ENCODE measurements at regions not wholly inside any gene's neighbourhood (a gene's known extent, or its start where the extent isn't known, plus 50 kb on each side); places are given as distances from the start of the nearest gene placed in this dataset.

DNA sequence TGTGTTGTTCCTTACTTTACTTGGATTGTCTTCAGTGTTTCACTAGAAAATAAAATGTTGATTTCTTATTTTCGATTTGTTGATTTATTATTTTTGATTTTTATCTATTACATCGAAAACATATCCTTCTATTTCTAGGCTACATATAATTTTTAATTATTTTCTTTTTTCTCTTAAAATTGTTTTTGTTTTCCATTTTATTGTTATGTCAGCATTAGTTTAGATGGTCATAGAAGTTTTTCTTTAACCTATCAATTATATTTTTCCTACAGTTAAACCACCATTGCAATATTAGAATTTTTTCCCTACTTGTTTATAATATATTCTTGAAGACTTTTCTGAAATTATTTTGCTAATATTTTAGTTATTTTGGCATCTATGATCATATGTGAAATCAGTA is 1685.1 kb downstream of the RPA4 start:
- TF ChIP-seq JUN (IDR thresholded peaks at IDR 0.05; ENCODE audit: borderline replicate concordance, insufficient read depth, insufficient read length, low read depth), result no peak
- no peak for TF ChIP-seq POLR2A (IDR thresholded peaks at IDR 0.05; ENCODE audit: low read depth, low read length)
- no peak for TF ChIP-seq EZH2 (IDR thresholded peaks at IDR 0.05; ENCODE audit: borderline replicate concordance, low read depth, low read length, severe bottlenecking)
- no peak for TF ChIP-seq MYC (IDR thresholded peaks at IDR 0.05; ENCODE audit: low read depth, low read length)
- TF ChIP-seq, protein P1, sequence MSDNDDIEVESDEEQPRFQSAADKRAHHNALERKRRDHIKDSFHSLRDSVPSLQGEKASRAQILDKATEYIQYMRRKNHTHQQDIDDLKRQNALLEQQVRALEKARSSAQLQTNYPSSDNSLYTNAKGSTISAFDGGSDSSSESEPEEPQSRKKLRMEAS (IDR thresholded peaks at IDR 0.05; ENCODE audit: insufficient read depth, insufficient read length), result no peak
- TF ChIP-seq POLR2AphosphoS5 (IDR thresholded peaks at IDR 0.05; ENCODE audit: insufficient read depth, low read depth, low read length), result no peak
- TF ChIP-seq FOS (IDR thresholded peaks at IDR 0.05; ENCODE audit: borderline replicate concordance, insufficient read depth, low read length), result no peak
- no peak for TF ChIP-seq GATA2 (IDR thresholded peaks at IDR 0.05; ENCODE audit: insufficient read depth, insufficient read length, low read depth, low read length)
- TF ChIP-seq, protein P2, sequence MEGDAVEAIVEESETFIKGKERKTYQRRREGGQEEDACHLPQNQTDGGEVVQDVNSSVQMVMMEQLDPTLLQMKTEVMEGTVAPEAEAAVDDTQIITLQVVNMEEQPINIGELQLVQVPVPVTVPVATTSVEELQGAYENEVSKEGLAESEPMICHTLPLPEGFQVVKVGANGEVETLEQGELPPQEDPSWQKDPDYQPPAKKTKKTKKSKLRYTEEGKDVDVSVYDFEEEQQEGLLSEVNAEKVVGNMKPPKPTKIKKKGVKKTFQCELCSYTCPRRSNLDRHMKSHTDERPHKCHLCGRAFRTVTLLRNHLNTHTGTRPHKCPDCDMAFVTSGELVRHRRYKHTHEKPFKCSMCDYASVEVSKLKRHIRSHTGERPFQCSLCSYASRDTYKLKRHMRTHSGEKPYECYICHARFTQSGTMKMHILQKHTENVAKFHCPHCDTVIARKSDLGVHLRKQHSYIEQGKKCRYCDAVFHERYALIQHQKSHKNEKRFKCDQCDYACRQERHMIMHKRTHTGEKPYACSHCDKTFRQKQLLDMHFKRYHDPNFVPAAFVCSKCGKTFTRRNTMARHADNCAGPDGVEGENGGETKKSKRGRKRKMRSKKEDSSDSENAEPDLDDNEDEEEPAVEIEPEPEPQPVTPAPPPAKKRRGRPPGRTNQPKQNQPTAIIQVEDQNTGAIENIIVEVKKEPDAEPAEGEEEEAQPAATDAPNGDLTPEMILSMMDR (IDR thresholded peaks at IDR 0.05; ENCODE audit: extremely low read depth in 1 of 2, insufficient read depth in 1 of 2, low read depth in 1 of 2, low read length in 2 of 2), result no peak
- FAIRE-seq, result no peak
- intact Hi-C loops (cut with micrococcal nuclease), result no loop called here

More for the DNA sequence above, 1685.1 kb downstream of the RPA4 start:
- Histone ChIP-seq H3K9ac (replicated peaks; ENCODE audit: extremely low read depth, insufficient read depth, low read length) (no peak overlapping the region), H3K4me3 (replicated peaks in 1 of 3; ENCODE audit: insufficient read depth in 1 of 3, low read depth in 1 of 3, low read length in 3 of 3) (no peak overlapping the region), H3K27ac (ENCODE audit: insufficient read depth, low read depth, low read length) (no peak overlapping the region), H3K4me1 (ENCODE audit: control insufficient read depth, extremely low read depth, insufficient read depth, low read length) (no peaks in the 10 kb centered on the region), H3K27me3 (ENCODE audit: control insufficient read depth in 2 of 2, insufficient read depth in 2 of 2, low read length in 2 of 2) (no peaks in the 10 kb centered on the region), H3K9me3 (replicated peaks; ENCODE audit: control insufficient read depth, insufficient read depth, low read length) (no peaks in the 10 kb centered on the region), H3K9me1 (replicated peaks; ENCODE audit: control insufficient read depth, extremely low read depth, insufficient read depth, low read length) (no peaks in the 10 kb centered on the region), H3K4me2 (ENCODE audit: insufficient read depth, low read length) (no peak overlapping the region), H3K36me3 (ENCODE audit: control insufficient read depth in 2 of 2, extremely low read depth in 1 of 2, insufficient read depth in 2 of 2, low read length in 2 of 2) (no peaks in the 10 kb centered on the region), H2AFZ (ENCODE audit: low read depth, low read length) (no peak overlapping the region), H4K20me1 (replicated peaks; ENCODE audit: control insufficient read depth, extremely low read depth, insufficient read depth, low read length) (no peaks in the 10 kb centered on the region), H3K79me2 (ENCODE audit: control insufficient read depth, insufficient read depth, low read length) (no peaks in the 10 kb centered on the region)
- CTCF ChIA-PET, result no interaction called here
- BruUV-seq (replicated peaks), result no TSS peak
- POLR2A ChIA-PET, result no interaction called here
- no peak for DNase-seq (ENCODE audit: low read depth, low spot score)
- dilution Hi-C loops (cut with MboI; ENCODE audit: extremely low pct_ligation_motif_present, low sequenced_read_pairs), result no loop called here
